Activated CD4-positive, alpha-beta memory T cell treated with anti-CD3 and anti-CD28 coated beads for 36 hours (primary cell): ENCODE measurements at regions not wholly inside any gene's neighbourhood (a gene's known extent, or its start where the extent isn't known, plus 50 kb on each side); places are given as distances from the start of the nearest gene placed in this dataset.
"Not testable (repeated sequence)": the region's sequence is repeated elsewhere in the genome, so short reads cannot be mapped to it uniquely, and the experiment has no call there.

Experiments
- CTCF ChIA-PET: fragments of 350-600 bp; sonication (Branson Sonifier 250); formaldehyde crosslinking; loops from one replicate; lab custom pipeline; 2021; ENCODE audit warnings: antibody characterized with exemption, inconsistent platforms; lab: Charles Lee
- POLR2A ChIA-PET: fragments of 350-600 bp; sonication (Branson Sonifier 250); formaldehyde crosslinking; loops from one replicate; lab custom pipeline; 2021; ENCODE audit warnings: antibody characterized with exemption; lab: Charles Lee
- DNase-seq: peaks from one replicate; pipeline ENCODE4 v3.0.0-alpha.2; 2020
- H3K27ac Mint-ChIP-seq: one replicate; pipeline ENCODE4 v1.8.0; 2021; ENCODE audit warnings: mixed read lengths
- H3K27me3 Mint-ChIP-seq: one replicate; pipeline ENCODE4 v1.8.0; 2021; ENCODE audit warnings: mixed read lengths
- H3K36me3 Mint-ChIP-seq: one replicate; pipeline ENCODE4 v1.8.0; 2021; ENCODE audit warnings: mixed read lengths
- H3K4me1 Mint-ChIP-seq: one replicate; pipeline ENCODE4 v1.8.0; 2021; ENCODE audit warnings: low read depth, mixed read lengths
- H3K4me3 Mint-ChIP-seq: one replicate; pipeline ENCODE4 v1.8.0; 2021; ENCODE audit warnings: mild to moderate bottlenecking, mixed read lengths
- H3K9me3 Mint-ChIP-seq: one replicate; pipeline ENCODE4 v1.8.0; 2021; ENCODE audit warnings: mixed read lengths
- intact Hi-C: fragments of 100-400 bp; cut with micrococcal nuclease; formaldehyde crosslinking; loops from one replicate; pipeline ENCODE4 v1.15.1; 2023

GRCh38 chrX:139475432-139475831, 55.1 kb upstream of the F9 start:
- DNase-seq, result no peak
- intact Hi-C loops, result no loop called here
- POLR2A ChIA-PET, result no interaction called here
- no peaks in the 10 kb centered on the region for H3K36me3 Mint-ChIP-seq
- no peak overlapping the region for H3K4me3 Mint-ChIP-seq
- no peak overlapping the region for H3K27ac Mint-ChIP-seq
- CTCF ChIA-PET, result no interaction called here
- no peaks in the 10 kb centered on the region for H3K27me3 Mint-ChIP-seq
- no peaks in the 10 kb centered on the region for H3K4me1 Mint-ChIP-seq
- H3K9me3 Mint-ChIP-seq, result no peaks in the 10 kb centered on the region

GRCh38 chrX:139461945-139462344, 68.6 kb upstream of the F9 start:
- H3K4me3 Mint-ChIP-seq, intact Hi-C loops, H3K9me3 Mint-ChIP-seq, H3K27ac Mint-ChIP-seq, H3K4me1 Mint-ChIP-seq, H3K36me3 Mint-ChIP-seq, CTCF ChIA-PET, POLR2A ChIA-PET, H3K27me3 Mint-ChIP-seq, DNase-seq: not testable (repeated sequence)

GRCh38 chrX:139454743-139455142, 75.8 kb upstream of the F9 start:
- no peak overlapping the region for H3K27ac Mint-ChIP-seq
- H3K27me3 Mint-ChIP-seq, result no peaks in the 10 kb centered on the region
- H3K4me3 Mint-ChIP-seq, result no peak overlapping the region
- no peaks in the 10 kb centered on the region for H3K36me3 Mint-ChIP-seq
- H3K9me3 Mint-ChIP-seq, result no peaks in the 10 kb centered on the region
- DNase-seq, result no peak
- ChIA-PET CTCF (interaction anchor here (0.7 kb wide), 1 partner anchor 245 kb away, joined by 3 read pairs; no protein-coding TSS in a partner anchor), POLR2A (no interaction called here)
- no peaks in the 10 kb centered on the region for H3K4me1 Mint-ChIP-seq
- intact Hi-C loops, result no loop called here

GRCh38 chrX:139448996-139449395, 81.5 kb upstream of the F9 start:
- intact Hi-C loops, result no loop called here
- Mint-ChIP-seq H3K4me1 (no peaks in the 10 kb centered on the region), H3K27ac (no peak overlapping the region), H3K4me3 (no peak overlapping the region), H3K9me3 (peaks cover 3% of the 10 kb centered on the region), H3K36me3 (no peaks in the 10 kb centered on the region), H3K27me3 (no peaks in the 10 kb centered on the region)
- CTCF ChIA-PET, result no interaction called here
- no peak for DNase-seq
- POLR2A ChIA-PET, result no interaction called here

- H3K4me1 Mint-ChIP-seq, result no peaks in the 10 kb centered on the region
- H3K27ac Mint-ChIP-seq, result no peak overlapping the region
- DNase-seq, result no peak
- H3K9me3 Mint-ChIP-seq, result peaks cover 3% of the 10 kb centered on the region
- intact Hi-C loops, result no loop called here
- H3K4me3 Mint-ChIP-seq, result no peak overlapping the region
- ChIA-PET CTCF (no interaction called here), POLR2A (no interaction called here)
- no peaks in the 10 kb centered on the region for H3K36me3 Mint-ChIP-seq
- H3K27me3 Mint-ChIP-seq, result no peaks in the 10 kb centered on the region
These were observed 83.7 kb upstream of the F9 start for GRCh38 chrX:139446832-139447231.

- POLR2A ChIA-PET, result no interaction called here
- Mint-ChIP-seq H3K4me3 (no peak overlapping the region), H3K27me3 (no peaks in the 10 kb centered on the region), H3K36me3 (no peaks in the 10 kb centered on the region), H3K4me1 (no peaks in the 10 kb centered on the region), H3K27ac (no peak overlapping the region), H3K9me3 (no peaks in the 10 kb centered on the region)
- DNase-seq, result no peak
- CTCF ChIA-PET, result no interaction called here
- intact Hi-C loops, result no loop called here
These were observed 100.6 kb upstream of the F9 start for GRCh38 chrX:139429913-139430312.

- no peak overlapping the region for H3K4me3 Mint-ChIP-seq
- ChIA-PET POLR2A (no interaction called here), CTCF (no interaction called here)
- no peaks in the 10 kb centered on the region for H3K36me3 Mint-ChIP-seq
- H3K4me1 Mint-ChIP-seq, result no peaks in the 10 kb centered on the region
- H3K27ac Mint-ChIP-seq, result no peak overlapping the region
- no peaks in the 10 kb centered on the region for H3K9me3 Mint-ChIP-seq
- intact Hi-C loops, result no loop called here
- no peak for DNase-seq
- H3K27me3 Mint-ChIP-seq, result no peaks in the 10 kb centered on the region
These were observed 107.4 kb upstream of the F9 start for GRCh38 chrX:139423186-139423585.

GRCh38 chrX:139398258-139398657, 132.3 kb upstream of the F9 start:
- POLR2A ChIA-PET, H3K9me3 Mint-ChIP-seq, H3K4me3 Mint-ChIP-seq, DNase-seq, CTCF ChIA-PET, H3K27me3 Mint-ChIP-seq, H3K27ac Mint-ChIP-seq, H3K36me3 Mint-ChIP-seq, H3K4me1 Mint-ChIP-seq, intact Hi-C loops: not testable (repeated sequence)

GRCh38 chrX:139388254-139388653, 142.3 kb upstream of the F9 start:
- DNase-seq, result no peak
- intact Hi-C loops, result no loop called here
- CTCF ChIA-PET, result no interaction called here
- H3K27ac Mint-ChIP-seq, result no peak overlapping the region
- H3K36me3 Mint-ChIP-seq, result no peaks in the 10 kb centered on the region
- no peaks in the 10 kb centered on the region for H3K27me3 Mint-ChIP-seq
- no peaks in the 10 kb centered on the region for H3K4me1 Mint-ChIP-seq
- POLR2A ChIA-PET, result no interaction called here
- H3K4me3 Mint-ChIP-seq, result no peak overlapping the region
- H3K9me3 Mint-ChIP-seq, result no peaks in the 10 kb centered on the region

GRCh38 chrX:139382529-139382928, 148.0 kb upstream of the F9 start:
- no peak for DNase-seq
- no peak overlapping the region for H3K4me3 Mint-ChIP-seq
- no peaks in the 10 kb centered on the region for H3K36me3 Mint-ChIP-seq
- H3K27ac Mint-ChIP-seq, result no peak overlapping the region
- intact Hi-C loops, result no loop called here
- no peaks in the 10 kb centered on the region for H3K4me1 Mint-ChIP-seq
- POLR2A ChIA-PET, result no interaction called here
- peaks cover 2% of the 10 kb centered on the region for H3K27me3 Mint-ChIP-seq
- no peaks in the 10 kb centered on the region for H3K9me3 Mint-ChIP-seq
- CTCF ChIA-PET, result no interaction called here

GRCh38 chrX:139376547-139376946, 154.0 kb upstream of the F9 start:
- POLR2A ChIA-PET, result not testable (repeated sequence)

GRCh38 chrX:139360356-139360755, 170.2 kb upstream of the F9 start:
- Mint-ChIP-seq H3K4me1 (no peaks in the 10 kb centered on the region), H3K27ac (no peak overlapping the region), H3K4me3 (no peak overlapping the region), H3K36me3 (no peaks in the 10 kb centered on the region), H3K27me3 (no peaks in the 10 kb centered on the region), H3K9me3 (no peaks in the 10 kb centered on the region)
- ChIA-PET POLR2A (no interaction called here), CTCF (no interaction called here)
- intact Hi-C loops, result no loop called here
- no peak for DNase-seq

More at GRCh38 chrX:139376547-139376946, 154.0 kb upstream of the F9 start:
- H3K9me3 Mint-ChIP-seq, CTCF ChIA-PET, H3K4me1 Mint-ChIP-seq, H3K36me3 Mint-ChIP-seq, H3K4me3 Mint-ChIP-seq, H3K27me3 Mint-ChIP-seq, DNase-seq, intact Hi-C loops, H3K27ac Mint-ChIP-seq: not testable (repeated sequence)

- H3K4me1 Mint-ChIP-seq, POLR2A ChIA-PET, H3K36me3 Mint-ChIP-seq, DNase-seq, H3K27me3 Mint-ChIP-seq, H3K27ac Mint-ChIP-seq, intact Hi-C loops, H3K4me3 Mint-ChIP-seq, CTCF ChIA-PET, H3K9me3 Mint-ChIP-seq: not testable (repeated sequence)
These were observed 187.9 kb upstream of the F9 start for GRCh38 chrX:139342594-139342991.
